Islet of Langerhans (tissue), 1 donor: ENCODE measurements at regions not wholly inside any gene's neighbourhood (a gene's known extent, or its start where the extent isn't known, plus 50 kb on each side); places are given as distances from the start of the nearest gene placed in this dataset.

Source experiments
- FAIRE-seq: peaks from one replicate; lab custom pipeline; 2011; peaks lifted over from hg19 to GRCh38; lab: Jason Lieb, UNC

GRCh38 chr13:100940658-100941057 is 266.1 kb upstream of the TMTC4 start:
- FAIRE-seq = no peak

- no peak for FAIRE-seq
Measured at GRCh38 chr13:100933841-100934240, 259.2 kb upstream of the TMTC4 start.

- FAIRE-seq = no peak
Measured at GRCh38 chr13:100922599-100922998, 248.0 kb upstream of the TMTC4 start.

GRCh38 chr13:100921139-100921538 is 246.5 kb upstream of the TMTC4 start:
- no peak for FAIRE-seq

- FAIRE-seq = no peak
Measured at GRCh38 chr13:100917011-100917410, 242.4 kb upstream of the TMTC4 start.

- no peak for FAIRE-seq
Measured at GRCh38 chr13:100913143-100913542, 238.5 kb upstream of the TMTC4 start.

GRCh38 chr13:100904293-100904976 is 229.8 kb upstream of the TMTC4 start:
- FAIRE-seq = no peak

GRCh38 chr13:100899720-100900316 is 225.2 kb upstream of the TMTC4 start:
- FAIRE-seq = no peak

GRCh38 chr13:100898431-100898830 is 223.8 kb upstream of the TMTC4 start:
- FAIRE-seq = no peak

- no peak for FAIRE-seq
Measured at GRCh38 chr13:100895651-100896050, 221.1 kb upstream of the TMTC4 start.

- no peak for FAIRE-seq
Measured at GRCh38 chr13:100892981-100893380, 218.4 kb upstream of the TMTC4 start.

- no peak for FAIRE-seq
Measured at GRCh38 chr13:100890645-100891044, 216.1 kb upstream of the TMTC4 start.

- no peak for FAIRE-seq
Measured at GRCh38 chr13:100887729-100888151, 213.1 kb upstream of the TMTC4 start.

- no peak for FAIRE-seq
Measured at GRCh38 chr13:100883453-100883852, 208.9 kb upstream of the TMTC4 start.

- no peak for FAIRE-seq
Measured at GRCh38 chr13:100881291-100881864, 206.8 kb upstream of the TMTC4 start.

GRCh38 chr13:100880166-100880565 is 205.6 kb upstream of the TMTC4 start:
- no peak for FAIRE-seq

GRCh38 chr13:100879255-100879654 is 204.7 kb upstream of the TMTC4 start:
- no peak for FAIRE-seq

- no peak for FAIRE-seq
Measured at GRCh38 chr13:100876044-100876403, 201.4 kb upstream of the TMTC4 start.

- FAIRE-seq = no peak
Measured at GRCh38 chr13:100875392-100876043, 200.9 kb upstream of the TMTC4 start.

- no peak for FAIRE-seq
Measured at GRCh38 chr13:100872761-100873160, 198.2 kb upstream of the TMTC4 start.

- FAIRE-seq = no peak
Measured at GRCh38 chr13:100870898-100871297, 196.3 kb upstream of the TMTC4 start.

- FAIRE-seq = no peak
Measured at GRCh38 chr13:100860866-100861265, 186.3 kb upstream of the TMTC4 start.

GRCh38 chr13:100859861-100860260 is 185.3 kb upstream of the TMTC4 start:
- no peak for FAIRE-seq
